ENCODE measurements at regions not wholly inside any gene's neighbourhood (a gene's known extent, or its start where the extent isn't known, plus 50 kb on each side); places are given as distances from the start of the nearest gene placed in this dataset.
"Not testable (repeated sequence)": the region's sequence is repeated elsewhere in the genome, so short reads cannot be mapped to it uniquely, and the experiment has no call there.

DNA sequence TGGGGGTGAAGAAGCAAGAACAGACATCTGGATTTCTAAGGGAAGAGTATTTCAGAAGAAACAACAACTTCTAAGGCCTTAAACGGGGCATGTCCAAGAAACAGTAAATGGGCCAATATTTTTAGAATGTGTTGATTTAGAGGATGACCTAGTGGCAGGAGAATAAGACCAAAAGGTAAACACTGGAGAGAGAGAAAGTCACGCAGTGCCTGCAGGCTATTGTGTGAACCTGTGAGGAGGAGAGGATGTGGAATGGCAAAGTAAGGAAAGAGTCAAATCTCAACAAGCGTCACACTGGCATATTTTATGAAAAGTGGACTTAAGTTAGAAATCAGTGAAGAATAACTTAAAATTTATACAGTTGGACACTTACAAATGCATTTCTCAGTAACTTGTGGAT lies 78.1 kb upstream of the EGFR start:
- no peak for DNase-seq (ENCODE audit: low spot score)
- intact Hi-C loops (cut with DNase I): no loop called here

DNA sequence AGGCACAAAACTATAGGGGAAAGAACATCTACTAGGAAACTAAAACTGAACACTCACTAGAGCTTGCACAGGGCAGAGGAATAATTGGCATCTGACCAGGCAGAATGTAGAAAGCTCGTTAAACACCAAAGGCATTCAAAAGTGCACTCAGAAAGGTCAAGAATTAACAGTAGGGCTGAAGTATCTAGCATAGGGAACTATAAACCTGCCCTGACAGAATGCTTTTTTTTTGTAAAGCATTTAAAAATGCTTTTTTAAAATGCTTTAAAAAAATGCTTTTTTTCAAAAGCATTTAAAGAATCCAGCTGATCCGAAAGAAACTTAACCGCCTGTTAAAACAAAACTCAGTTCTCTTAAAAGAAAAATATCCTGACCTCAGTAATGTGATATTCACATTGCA lies 74.6 kb upstream of the EGFR start:
- no peak for DNase-seq (ENCODE audit: low spot score)
- intact Hi-C loops (cut with DNase I): no loop called here

GRCh38 chr7:54946271-54946670 lies 72.5 kb upstream of the EGFR start:
- intact Hi-C loops (cut with DNase I): no loop called here
- no peak for DNase-seq (ENCODE audit: low spot score)

DNA sequence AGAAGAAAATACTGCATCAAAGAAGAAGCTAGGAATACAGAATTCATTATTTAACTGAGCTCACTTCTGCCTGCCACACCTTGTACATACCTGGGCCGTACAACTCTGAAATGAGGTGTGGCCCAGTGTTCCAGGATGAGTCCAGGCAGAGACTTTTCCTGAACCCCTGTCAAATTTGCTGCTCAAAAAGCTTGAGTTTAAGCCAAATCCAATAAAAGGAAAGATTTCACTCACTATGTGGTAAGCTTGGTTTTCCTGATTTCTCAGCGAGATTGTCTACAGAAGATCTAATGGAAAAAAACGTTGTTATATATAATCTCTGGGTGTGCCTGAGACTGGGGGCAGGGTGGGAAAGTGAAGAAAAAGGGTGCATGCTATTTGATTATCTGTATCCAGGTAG lies 72.1 kb upstream of the EGFR start:
- intact Hi-C loops (cut with DNase I): no loop called here
- DNase-seq (ENCODE audit: low spot score): no peak

GRCh38 chr7:54947266-54947665 lies 71.6 kb upstream of the EGFR start:
- no peak for DNase-seq (ENCODE audit: low spot score)
- intact Hi-C loops (cut with DNase I): no loop called here

DNA sequence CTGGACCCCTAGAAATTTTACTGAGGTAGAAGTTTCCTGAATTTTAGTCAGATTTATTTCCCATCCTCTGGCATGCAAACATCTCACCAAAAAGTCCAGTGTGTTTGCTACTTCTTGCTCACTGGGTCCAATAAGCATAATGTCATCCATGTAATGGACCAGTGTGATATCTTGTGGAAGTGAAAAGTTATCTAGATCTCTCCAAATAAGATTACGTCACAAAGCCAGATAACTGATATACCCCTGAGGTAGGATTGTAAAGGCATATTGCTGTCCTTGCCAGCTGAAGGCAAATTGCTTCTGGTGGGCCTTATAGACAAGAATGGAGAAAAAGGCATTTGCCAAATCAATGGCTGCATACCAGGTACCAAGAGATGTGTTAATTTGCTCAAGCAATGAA lies 69.3 kb upstream of the EGFR start:
- DNase-seq (ENCODE audit: low spot score); intact Hi-C loops (cut with DNase I): not testable (repeated sequence)

DNA sequence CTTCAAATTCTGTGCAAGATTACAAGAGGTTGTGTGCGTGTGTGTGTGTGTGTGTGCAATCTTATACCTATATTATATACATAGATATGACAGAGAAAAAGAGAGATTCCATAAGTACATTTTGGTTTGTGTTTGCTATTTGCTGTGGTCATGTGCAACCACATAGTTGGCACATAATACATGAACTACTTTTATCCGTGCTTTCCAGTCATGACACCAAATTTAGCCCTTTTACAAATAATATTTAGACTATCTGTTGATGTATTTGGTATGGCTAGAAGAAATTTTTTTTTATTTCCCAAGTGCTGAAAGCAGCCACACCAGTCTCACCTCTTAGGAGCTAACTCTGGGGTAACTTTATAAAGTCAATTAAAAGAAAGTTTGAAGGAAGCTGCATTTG lies 63.5 kb upstream of the EGFR start:
- intact Hi-C loops (cut with DNase I): no loop called here
- no peak for DNase-seq (ENCODE audit: low spot score)

DNA sequence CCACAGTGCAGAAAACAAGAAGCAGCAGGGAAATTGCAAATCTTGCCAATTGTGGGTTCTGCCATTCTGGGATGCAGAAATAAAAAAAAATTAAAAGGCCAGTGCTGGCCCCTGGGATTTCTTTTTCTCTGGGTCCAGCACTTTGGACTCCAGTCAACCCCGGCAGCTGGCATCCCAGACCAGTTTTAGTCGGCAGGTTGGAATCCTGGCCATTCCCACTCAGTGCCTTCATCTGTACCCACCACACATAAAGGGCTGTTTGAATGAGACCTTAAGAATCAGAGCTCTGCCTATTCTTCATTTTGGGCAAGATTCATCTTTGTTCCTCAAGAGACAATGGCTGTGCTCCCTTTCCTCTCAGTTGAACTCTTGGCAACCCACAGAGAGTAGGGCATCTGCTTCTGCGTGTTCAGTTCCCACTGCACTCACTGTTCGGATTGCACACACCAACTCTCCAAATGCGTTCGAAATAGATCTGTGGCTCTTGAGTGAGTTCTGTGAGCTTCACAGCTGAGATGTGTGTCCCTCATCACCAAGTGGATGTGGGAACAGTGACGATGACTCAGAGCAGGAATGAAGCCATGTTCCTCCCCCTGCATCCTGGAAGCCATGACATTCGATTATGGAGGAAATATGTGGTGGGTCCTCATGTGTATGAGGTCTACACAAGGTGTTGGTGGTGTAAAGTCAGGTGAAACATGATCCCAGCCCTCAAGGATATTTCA lies 63.0 kb upstream of the EGFR start:
- DNase-seq (ENCODE audit: low spot score): no peak

GRCh38 chr7:54956865-54957264 lies 62.0 kb upstream of the EGFR start:
- intact Hi-C loops (cut with DNase I): no loop called here

More for the DNA sequence above, 63.0 kb upstream of the EGFR start:
- intact Hi-C loops (cut with DNase I): no loop called here

GRCh38 chr7:54960517-54960916 lies 58.3 kb upstream of the EGFR start:
- intact Hi-C loops (cut with DNase I): no loop called here

More at GRCh38 chr7:54956865-54957264, 62.0 kb upstream of the EGFR start:
- no peak for DNase-seq (ENCODE audit: low spot score)

DNA sequence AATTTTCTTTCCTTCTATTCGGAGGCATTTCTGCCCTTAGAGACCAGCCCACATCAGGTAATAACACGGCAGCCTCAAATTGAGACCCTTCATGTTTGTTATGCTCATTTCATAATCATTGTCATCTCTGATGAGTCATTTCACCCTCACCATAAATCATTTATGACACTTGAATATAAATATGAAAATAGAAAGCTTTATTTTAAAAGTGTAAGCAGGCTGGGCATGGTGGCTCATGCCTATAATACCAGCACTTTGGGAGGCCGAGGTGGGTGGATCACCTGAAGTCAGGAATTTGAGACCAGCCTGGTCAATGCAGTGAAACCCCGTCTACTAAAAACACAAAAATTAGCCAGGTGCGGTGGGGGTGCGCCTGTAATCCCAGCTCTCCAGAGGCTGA lies 57.4 kb upstream of the EGFR start:
- intact Hi-C loops (cut with DNase I): no loop called here
- no peak for DNase-seq (ENCODE audit: low spot score)

More at GRCh38 chr7:54960517-54960916, 58.3 kb upstream of the EGFR start:
- no peak for DNase-seq (ENCODE audit: low spot score)

- no peak for DNase-seq (ENCODE audit: low spot score)
- intact Hi-C loops (cut with DNase I): no loop called here
Measured at GRCh38 chr7:54963155-54963554, 55.7 kb upstream of the EGFR start.

DNA sequence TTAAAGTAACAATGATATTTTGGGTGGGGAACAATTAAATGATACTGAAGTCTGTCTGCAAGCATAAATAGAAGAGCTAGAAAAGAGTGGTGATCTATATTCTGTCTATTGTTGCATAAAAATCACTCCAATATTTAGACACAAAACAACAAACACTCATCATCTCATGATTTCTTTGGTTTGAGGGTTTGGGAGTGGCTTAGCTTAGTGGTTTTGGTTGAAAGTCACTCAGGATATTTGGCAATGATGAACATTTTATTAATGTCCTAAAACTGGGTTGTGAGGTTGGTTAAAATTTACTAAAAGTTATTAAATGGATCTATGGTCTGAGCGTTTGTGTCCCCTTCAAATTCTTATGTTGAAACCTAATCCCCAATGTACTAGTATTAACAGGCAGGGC lies 54.7 kb upstream of the EGFR start:
- no peak for DNase-seq (ENCODE audit: low spot score)
- intact Hi-C loops (cut with DNase I): no loop called here

DNA sequence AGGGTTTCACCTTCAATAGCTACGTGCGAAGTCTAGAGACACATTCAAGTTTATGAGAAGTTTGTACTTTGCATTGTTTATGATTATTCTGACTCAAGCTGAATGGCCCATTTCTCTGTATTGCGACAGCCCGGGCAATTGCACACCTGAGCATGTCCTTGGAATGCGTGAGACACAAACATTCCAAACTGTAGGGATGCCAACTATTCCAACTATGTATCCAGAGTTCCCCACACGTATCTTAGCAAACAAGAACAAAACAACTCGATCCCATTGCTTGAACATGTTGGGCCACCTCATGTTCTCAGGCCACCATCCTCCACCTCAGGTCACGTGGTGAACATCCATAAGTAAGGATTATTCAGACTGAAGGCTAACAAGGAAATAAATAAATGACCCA lies 51.4 kb upstream of the EGFR start:
- intact Hi-C loops (cut with DNase I): no loop called here
- no peak for DNase-seq (ENCODE audit: low spot score)

GRCh38 chr7:54968018-54968417 lies 50.8 kb upstream of the EGFR start:
- intact Hi-C loops (cut with DNase I): no loop called here

More at GRCh38 chr7:54968018-54968417, 50.8 kb upstream of the EGFR start:
- no peak for DNase-seq (ENCODE audit: low spot score)

Measured in cardiac septum (tissue), 1 donor.